Liver (tissue), 3 donors: ENCODE measurements at regions not wholly inside any gene's neighbourhood (a gene's known extent, or its start where the extent isn't known, plus 50 kb on each side); places are given as distances from the start of the nearest gene placed in this dataset.

Source experiments
- ATF3 ChIP-seq: IDR thresholded peaks from 2 replicates; pipeline ENCODE4 v1.6.1; 2016; ENCODE audit warnings: antibody characterized with exemption
- CTCF ChIP-seq: fragments of 150-350 bp; IDR thresholded peaks from 2 replicates; pipeline ENCODE4 v1.5.1; 2017; ENCODE audit warnings: improper control_type of control experiment, low read depth, low read length; ENCODE audit not compliant: missing input control
- RAD21 ChIP-seq, 2 donors: IDR thresholded peaks; 2 replicates each; pipeline ENCODE4 v1.6.1; 2016; ENCODE audit warnings: antibody characterized with exemption in 2 of 2, mild to moderate bottlenecking in 2 of 2
- REST ChIP-seq: IDR thresholded peaks from 2 replicates; pipeline ENCODE4 v1.6.1; 2016; ENCODE audit warnings: antibody characterized with exemption, mild to moderate bottlenecking
- RXRA ChIP-seq, 2 donors: IDR thresholded peaks; 2 replicates each; pipeline ENCODE4 v1.6.1; 2017 to 2018; ENCODE audit warnings: antibody characterized with exemption in 2 of 2, mild to moderate bottlenecking in 1 of 2
- SP1 ChIP-seq: IDR thresholded peaks from 2 replicates; pipeline ENCODE4 v1.6.1; 2018; ENCODE audit warnings: antibody characterized with exemption, mild to moderate bottlenecking
- TAF1 ChIP-seq: conservative IDR thresholded peaks from 2 replicates; pipeline ENCODE4 v1.6.1; 2016; ENCODE audit warnings: antibody characterized with exemption, mild to moderate bottlenecking
- YY1 ChIP-seq: IDR thresholded peaks from 2 replicates; pipeline ENCODE4 v1.6.1; 2016; ENCODE audit warnings: antibody characterized with exemption, mild to moderate bottlenecking
- donor health status: healthy.
- donor health status: healthy.

GRCh38 chr5:8417316-8418048 is 548.5 kb downstream of the MTRR start:
- TF ChIP-seq CTCF, result no peak
- TF ChIP-seq RXRA (IDR thresholded peaks at IDR 0.05), result no peak
- no peak for TF ChIP-seq TAF1
- TF ChIP-seq ATF3, result no peak
- TF ChIP-seq YY1, result no peak
- TF ChIP-seq REST, result no peak
- no peak for TF ChIP-seq RAD21 (IDR thresholded peaks at IDR 0.05)
- no peak for TF ChIP-seq SP1
